LNCAP (cell line): ENCODE measurements at regions not wholly inside any gene's neighbourhood (a gene's known extent, or its start where the extent isn't known, plus 50 kb on each side); places are given as distances from the start of the nearest gene placed in this dataset.

Source experiments
- CTCF ChIP-seq: fragments of 450-650 bp; IDR thresholded peaks from 2 replicates; pipeline ENCODE4 v1.5.1; 2017; ENCODE audit warnings: mild to moderate bottlenecking

DNA sequence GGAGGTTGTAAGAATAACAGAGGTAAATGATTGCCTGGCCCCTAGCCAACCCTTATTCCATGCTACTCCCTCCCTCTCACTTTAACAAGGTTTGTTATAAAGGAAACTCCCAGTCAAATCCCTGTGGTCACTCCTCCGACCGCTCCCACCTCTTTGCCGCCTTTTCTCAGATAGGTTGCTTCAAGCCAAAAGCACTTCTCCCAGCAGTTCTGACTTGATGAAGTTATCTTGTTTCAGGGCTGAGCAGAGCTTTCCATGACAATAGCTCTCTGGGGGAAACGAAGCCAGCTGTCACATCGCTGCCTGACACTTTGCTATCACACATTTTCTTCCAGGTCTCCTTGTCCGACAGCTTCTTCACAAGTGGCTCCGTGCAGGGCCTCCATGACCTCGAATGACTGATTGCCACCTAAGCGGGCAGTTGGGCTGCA lies 278.6 kb downstream of the HAPSTR1 start:
- no peak for TF ChIP-seq CTCF

- no peak for TF ChIP-seq CTCF
Observed at GRCh38 chr16:9371713-9372448, 280.4 kb downstream of the HAPSTR1 start.

DNA sequence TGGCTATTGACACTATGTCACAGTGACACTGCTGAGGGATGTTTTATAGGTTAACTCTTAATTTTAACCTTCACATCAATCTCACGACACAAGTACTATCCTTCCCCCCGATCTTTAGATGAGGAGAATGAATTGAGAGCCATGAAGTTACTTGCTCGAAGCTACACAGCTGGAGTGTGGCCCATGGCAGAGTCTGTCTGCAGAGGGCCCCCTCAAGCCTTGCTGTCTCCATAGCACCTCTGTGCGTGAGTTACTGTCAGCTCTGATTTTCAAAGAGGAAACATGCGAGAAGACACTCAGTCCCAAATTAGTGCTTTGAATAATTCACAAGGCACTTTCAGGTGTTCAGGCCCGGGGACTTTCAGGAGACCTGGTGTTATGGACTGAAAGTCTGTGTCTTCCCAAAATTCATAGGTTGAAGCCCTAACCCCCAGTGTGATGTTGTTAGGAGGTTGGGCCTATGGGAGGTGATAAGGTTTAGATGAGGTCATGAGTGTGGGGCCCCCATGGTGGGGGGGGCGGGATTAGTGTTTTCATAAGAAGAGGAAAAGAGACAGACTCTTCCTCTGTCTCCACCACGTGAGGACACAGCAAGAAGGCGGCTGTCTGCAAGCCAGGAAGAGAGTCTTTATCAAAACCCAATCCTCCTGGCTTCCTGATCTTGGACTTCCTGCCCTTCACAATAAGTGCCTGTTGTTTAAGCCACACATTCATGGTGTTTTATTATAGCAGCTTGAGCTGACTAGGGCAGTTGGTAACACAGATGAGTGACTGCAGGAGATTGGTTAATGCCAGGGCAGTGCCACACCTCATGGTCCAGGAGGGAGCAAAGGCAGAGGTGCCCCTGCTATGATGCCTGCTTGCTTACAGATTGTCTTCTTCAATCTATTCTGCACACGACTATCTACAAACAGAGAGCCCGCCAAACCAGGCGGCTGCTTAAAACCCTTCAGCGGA lies 281.8 kb downstream of the HAPSTR1 start:
- no peak for TF ChIP-seq CTCF

DNA sequence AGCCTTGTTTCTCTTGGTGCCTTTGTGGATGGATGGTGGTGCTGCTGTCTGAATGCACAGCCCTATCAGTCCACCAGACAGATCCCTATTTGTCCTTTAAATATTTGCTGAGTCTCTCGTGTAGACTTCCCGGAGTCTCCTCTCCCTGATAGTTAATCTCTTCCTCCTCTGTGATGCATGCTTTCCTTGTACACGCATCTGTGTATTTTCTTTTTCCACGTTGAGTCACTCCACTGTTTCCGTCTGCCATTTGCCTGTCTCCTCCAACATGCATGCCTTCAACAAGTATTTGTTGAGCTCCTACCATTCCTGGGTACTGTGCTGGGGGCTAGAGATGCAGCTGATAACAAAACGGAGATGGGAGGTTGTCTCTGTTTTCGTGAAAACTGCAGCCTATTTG lies 282.6 kb downstream of the HAPSTR1 start:
- TF ChIP-seq CTCF = no peak

GRCh38 chr16:9378876-9379275 lies 287.4 kb downstream of the HAPSTR1 start:
- TF ChIP-seq CTCF = no peak

DNA sequence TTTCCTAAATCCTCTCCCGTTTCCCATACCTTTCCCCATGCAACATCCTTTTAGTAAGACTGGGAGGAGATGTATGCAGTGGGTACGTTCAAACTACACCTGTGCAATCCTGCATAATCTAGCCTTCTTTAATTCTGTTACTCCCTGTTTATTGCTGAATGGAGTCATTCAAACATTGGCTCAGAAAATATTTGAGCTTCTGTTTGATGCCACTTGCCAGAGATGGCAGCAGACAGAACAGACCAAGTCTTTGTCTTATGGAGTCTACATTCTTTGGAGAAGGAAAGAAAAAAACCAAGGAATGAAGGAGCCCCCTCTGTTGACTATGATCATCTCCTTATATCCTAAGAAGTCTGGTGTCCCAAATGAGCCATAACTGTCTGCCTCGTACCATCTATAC lies 288.8 kb downstream of the HAPSTR1 start:
- TF ChIP-seq CTCF = no peak

- TF ChIP-seq CTCF = no peak
Observed at GRCh38 chr16:9381399-9381798, 290.0 kb downstream of the HAPSTR1 start.
